ENCODE measurements at regions not wholly inside any gene's neighbourhood (a gene's known extent, or its start where the extent isn't known, plus 50 kb on each side); places are given as distances from the start of the nearest gene placed in this dataset.

GRCh38 chr13:65894049-65894448, 1336.1 kb downstream of the PCDH9 start:
- ATAC-seq, result no peak
- intact Hi-C loops (cut with DNase I), result no loop called here
- WGBS, 2 donors, result 52 to 53% methylated on average over 2 of the region's 2 CpGs

GRCh38 chr13:65892859-65893258, 1337.3 kb downstream of the PCDH9 start:
- H3K9me3 ChIP-seq, result no peaks in the 10 kb centered on the region
- no peak for ATAC-seq
- no peak for FAIRE-seq
- no peaks in the 10 kb centered on the region for H3K27me3 ChIP-seq
- no peak overlapping the region for H3K27ac ChIP-seq
- TF ChIP-seq CTCF (IDR thresholded peaks at IDR 0.05), result no peak
- no peak for DNase-seq
- H3K4me3 ChIP-seq, result no peak overlapping the region
- H3K36me3 ChIP-seq, result no peaks in the 10 kb centered on the region
- intact Hi-C loops (cut with DNase I), result no loop called here
- no peaks in the 10 kb centered on the region for H3K4me1 ChIP-seq

More at GRCh38 chr13:65894049-65894448, 1336.1 kb downstream of the PCDH9 start:
- TF ChIP-seq CTCF (IDR thresholded peaks at IDR 0.05), result no peak
- Histone ChIP-seq H3K36me3 (no peaks in the 10 kb centered on the region), H3K4me3 (no peak overlapping the region), H3K4me1 (no peaks in the 10 kb centered on the region), H3K27me3 (no peaks in the 10 kb centered on the region), H3K9me3 (no peaks in the 10 kb centered on the region), H3K27ac (no peak overlapping the region)
- FAIRE-seq, result no peak
- DNase-seq, result no peak

DNA sequence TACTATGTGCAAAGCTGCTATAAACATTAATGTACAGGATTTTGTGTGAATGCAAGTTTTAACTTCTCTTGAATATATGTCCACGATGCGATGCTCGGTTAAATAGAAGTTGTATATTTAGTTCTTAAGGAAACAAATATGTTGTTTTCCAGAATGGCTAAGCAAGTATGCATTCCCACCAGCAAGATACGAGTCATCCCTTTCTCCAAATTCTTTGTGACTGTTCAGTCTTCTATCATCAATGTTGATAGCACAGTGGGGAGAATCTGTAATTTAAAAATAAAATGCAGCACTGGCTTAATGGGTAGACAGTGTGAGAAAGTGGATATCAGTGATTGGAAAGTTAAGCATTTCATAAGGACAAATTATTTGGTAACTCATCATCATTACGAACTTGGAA, 1340.8 kb downstream of the PCDH9 start:
- Histone ChIP-seq H3K27me3 (no peaks in the 10 kb centered on the region), H3K4me1 (no peaks in the 10 kb centered on the region), H3K36me3 (no peaks in the 10 kb centered on the region), H3K4me3 (no peak overlapping the region), H3K9me3 (no peaks in the 10 kb centered on the region), H3K27ac (no peak overlapping the region)
- WGBS, 2 donors, result 57 to 72% methylated on average over 5 of the region's 5 CpGs
- no peak for TF ChIP-seq CTCF (IDR thresholded peaks at IDR 0.05)
- ATAC-seq (no peak), DNase-seq (no peak), FAIRE-seq (no peak)
- intact Hi-C loops (cut with DNase I), result no loop called here

DNA sequence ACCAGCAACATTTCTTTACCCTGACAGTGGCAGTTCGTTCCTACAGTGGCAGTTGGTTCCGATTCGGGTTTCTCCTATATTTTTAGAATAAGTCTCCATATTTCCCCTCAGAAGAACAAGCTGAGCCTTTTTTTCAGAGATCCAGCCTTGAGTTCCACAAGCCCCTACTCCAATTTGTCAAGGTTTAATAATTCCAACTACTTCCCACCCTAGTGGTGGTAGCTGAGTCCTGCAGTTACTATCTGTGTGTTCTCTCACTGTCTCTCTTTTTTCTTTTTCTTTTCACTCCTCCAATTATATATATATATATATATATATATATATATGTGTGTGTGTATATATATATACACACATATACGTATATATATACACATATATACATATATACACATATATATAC, 1347.3 kb downstream of the PCDH9 start:
- no peak overlapping the region for H3K27ac ChIP-seq
- H3K36me3 ChIP-seq, result no peaks in the 10 kb centered on the region
- H3K9me3 ChIP-seq, result no peaks in the 10 kb centered on the region
- ATAC-seq, result no peak
- H3K27me3 ChIP-seq, result no peaks in the 10 kb centered on the region
- no peak for TF ChIP-seq CTCF (IDR thresholded peaks at IDR 0.05)
- 59 to 68% methylated on average over 4 of the region's 4 CpGs for WGBS, 2 donors
- no peaks in the 10 kb centered on the region for H3K4me1 ChIP-seq
- DNase-seq, result no peak
- intact Hi-C loops (cut with DNase I), result no loop called here
- no peak overlapping the region for H3K4me3 ChIP-seq
- no peak for FAIRE-seq

GRCh38 chr13:65881561-65882155, 1348.5 kb downstream of the PCDH9 start:
- no peak overlapping the region for H3K4me3 ChIP-seq
- H3K9me3 ChIP-seq, result no peaks in the 10 kb centered on the region
- intact Hi-C loops (cut with DNase I), result no loop called here
- 51 to 71% methylated on average over 3 of the region's 3 CpGs for WGBS, 2 donors
- DNase-seq (no peak), FAIRE-seq (no peak), ATAC-seq (no peak)
- H3K27me3 ChIP-seq, result no peaks in the 10 kb centered on the region
- no peaks in the 10 kb centered on the region for H3K36me3 ChIP-seq
- H3K27ac ChIP-seq, result no peak overlapping the region
- no peak for TF ChIP-seq CTCF (IDR thresholded peaks at IDR 0.05)
- H3K4me1 ChIP-seq, result no peaks in the 10 kb centered on the region

Measured in pancreas (tissue), 10 donors.